GM21619 (cell line): ENCODE measurements at regions not wholly inside any gene's neighbourhood (a gene's known extent, or its start where the extent isn't known, plus 50 kb on each side); places are given as distances from the start of the nearest gene placed in this dataset.

Experiments used
- ATAC-seq: cut with Tn5 transposase; IDR thresholded peaks from one replicate; pipeline ENCODE4 v1.9.1; 2021; ENCODE audit not compliant: unreplicated experiment

DNA sequence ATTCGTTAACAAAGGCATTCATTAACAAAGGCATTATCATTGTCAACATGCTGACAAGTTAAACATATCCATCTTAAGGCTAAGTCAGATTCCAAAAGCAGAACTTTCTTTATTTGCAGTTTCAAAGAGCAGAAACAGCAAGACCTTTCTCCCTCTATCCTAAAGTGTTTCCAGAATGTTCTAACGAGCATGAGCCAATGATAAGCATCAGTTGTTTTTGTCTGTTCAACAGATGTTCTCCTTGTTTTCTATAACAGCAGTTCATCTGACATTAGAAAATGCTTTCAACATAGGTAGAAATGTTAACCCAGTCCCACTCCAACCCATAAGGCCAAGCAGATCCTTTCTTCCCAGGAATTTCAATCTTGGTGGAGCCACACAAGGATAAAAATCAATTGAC is 77.6 kb upstream of the POMGNT2 start:
- no peak for ATAC-seq

DNA sequence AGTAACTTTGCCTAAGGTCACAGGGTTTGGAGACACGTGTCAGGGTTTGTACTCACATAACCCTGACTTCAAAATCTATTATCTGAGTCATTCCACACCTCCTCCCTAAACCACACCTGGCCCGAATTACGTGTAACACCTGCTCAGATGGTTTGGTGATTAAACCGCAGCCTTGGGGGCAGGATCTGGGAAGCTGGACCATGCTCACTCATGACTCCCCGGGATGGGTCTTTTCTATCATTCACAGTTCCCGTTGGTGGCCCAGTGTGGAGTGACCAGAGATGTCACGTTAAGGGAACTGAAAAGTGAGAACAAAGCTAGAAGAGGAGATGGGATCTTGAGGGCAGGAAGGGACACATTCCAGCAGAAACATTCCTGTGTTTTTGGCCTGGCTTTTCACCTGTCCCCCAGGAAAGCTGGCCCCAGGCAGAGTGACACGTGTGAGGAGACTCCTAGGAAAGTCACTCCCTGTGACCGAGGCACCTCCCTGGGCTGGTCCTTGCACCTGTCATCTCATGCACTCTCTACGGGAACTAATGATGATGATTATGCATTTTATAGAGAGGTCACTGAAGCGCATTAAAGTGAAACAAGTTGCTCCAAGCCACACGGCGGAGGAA is 75.4 kb upstream of the POMGNT2 start:
- peak; percentile 56 for ATAC-seq

DNA sequence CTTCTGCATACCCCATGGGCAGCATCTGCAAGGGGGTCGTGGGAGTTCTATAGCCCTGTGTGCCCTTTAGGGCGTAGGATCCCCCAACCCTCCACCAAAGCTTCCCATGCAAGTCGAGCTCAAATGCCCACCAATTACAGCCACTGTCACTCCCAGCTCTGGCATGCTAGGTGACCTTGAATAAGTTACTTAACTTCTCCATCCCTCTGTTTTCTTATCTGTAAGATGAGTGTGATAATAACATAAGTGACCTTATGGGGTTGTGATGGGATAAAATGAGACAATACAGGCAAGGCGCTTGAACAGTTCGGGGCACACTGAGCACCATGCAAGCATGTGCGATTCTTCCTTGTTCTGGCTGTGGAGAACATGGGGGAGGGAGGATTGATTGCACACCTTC is 74.8 kb upstream of the POMGNT2 start:
- no peak for ATAC-seq

DNA sequence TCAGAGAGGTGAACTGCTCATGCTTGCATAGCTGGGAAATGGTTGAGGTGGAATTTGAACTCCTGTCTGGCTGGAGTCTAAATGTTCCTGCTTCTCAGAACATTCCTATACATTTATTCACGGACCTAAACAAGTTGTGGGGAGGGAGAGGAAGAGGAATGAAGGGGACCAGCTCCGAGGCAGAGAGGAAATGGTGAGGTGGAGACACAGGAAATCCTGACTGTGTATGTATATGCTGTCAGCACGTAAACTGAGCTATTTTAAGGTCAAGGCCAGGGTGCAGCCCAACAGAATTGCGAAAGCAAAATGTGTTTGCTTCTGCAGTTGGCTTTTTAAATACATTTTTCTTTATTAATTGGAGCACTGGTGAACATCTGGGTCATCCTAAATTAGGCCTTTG is 74.1 kb upstream of the POMGNT2 start:
- ATAC-seq: peak; percentile 75

DNA sequence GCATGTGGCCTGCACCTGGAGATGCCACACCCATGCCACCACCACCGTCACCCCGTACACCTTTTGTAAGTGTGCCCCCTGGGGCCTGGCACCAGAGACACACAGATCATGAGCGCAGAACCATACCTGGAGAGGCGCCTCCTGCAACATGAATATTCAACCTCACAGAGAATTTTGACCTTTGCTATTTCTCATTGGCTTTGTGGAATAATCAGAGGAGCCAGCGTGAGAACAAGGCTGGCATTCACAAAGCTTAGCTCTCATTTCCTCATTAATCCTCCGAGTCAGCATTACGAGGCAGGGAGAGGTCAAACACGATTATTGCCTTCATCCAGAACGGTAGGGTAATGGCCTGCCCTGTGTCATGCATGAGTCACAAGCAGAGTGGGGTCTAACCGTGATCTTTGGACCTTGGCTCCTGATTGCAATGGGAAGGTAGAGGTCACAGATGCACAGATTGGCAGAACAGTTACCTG is 73.0 kb upstream of the POMGNT2 start:
- no peak for ATAC-seq

DNA sequence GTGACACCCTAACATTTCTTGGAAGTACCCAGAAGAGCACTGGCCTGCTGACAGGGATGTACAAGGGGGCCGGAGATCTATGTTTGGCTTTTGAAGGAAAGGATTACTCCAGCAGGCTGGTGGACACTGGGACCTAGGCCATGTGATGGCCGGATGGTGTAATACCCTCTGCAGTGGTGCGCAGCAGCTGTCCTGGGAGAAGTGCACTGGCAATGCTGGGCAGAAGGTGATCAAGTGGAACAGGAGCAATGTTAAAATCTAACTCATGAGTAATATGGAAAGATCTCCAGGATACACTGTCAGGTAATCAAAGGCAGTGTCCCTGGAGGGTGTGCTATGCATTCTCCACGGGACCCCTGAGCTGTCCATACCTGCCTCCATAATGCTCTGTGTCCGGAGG is 71.2 kb upstream of the POMGNT2 start:
- no peak for ATAC-seq

DNA sequence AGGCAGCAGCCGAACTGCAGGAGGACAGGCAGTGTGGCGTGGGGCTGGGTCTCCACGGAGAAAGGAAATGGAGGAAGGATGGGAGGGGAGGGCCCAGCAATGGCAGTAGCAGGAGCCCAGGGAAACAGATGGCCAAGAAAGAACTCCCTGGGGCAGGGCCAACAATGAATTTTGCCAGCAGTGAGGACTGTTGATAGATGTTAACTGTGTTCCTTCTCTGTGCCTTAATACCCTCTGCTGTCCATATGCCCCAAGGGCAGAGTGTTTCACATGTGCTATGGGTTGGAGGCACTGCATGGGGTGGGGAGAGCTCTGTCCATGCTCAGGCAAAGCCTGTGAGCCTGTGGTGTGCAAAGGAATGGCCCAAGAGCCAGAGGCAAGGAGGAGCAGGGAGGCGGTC is 70.8 kb upstream of the POMGNT2 start:
- ATAC-seq: no peak

DNA sequence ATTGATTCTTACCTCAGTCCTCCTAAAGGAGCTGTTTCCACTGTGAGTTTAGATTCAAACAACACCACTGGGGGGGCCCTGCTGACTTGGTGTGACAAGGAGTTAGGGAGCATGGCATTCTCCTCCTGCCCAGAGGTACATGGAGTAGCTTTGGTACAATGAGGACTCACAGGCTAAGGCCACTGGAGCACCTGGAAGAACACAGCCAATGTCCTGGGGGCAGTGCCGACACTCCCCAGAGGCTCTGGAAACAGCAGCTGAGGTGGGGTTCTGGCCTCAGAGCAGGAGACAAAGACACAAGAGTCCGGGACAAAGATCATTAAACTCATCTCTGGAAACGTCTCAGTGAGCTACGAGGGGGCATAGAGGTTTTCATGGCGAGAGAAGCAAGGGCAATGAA is 69.7 kb upstream of the POMGNT2 start:
- no peak for ATAC-seq

DNA sequence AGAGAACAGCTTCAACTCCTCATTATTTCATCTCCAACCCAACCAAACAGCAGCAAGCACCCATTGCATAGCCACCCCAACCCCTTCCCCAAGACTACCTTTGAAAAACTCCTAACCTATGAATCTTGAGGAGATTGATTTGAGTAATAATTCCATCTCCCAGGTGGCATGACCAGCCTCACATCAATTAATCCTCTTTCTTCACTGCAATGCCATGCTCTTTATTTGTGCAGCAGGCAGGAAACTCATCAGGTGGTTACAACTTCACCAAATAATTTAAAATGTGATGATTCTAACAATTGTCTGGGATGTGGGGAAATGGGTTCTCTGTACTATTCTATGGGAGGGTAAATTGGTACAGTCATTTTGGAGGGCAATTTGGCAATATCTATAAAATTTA is 68.1 kb upstream of the POMGNT2 start:
- no peak for ATAC-seq

DNA sequence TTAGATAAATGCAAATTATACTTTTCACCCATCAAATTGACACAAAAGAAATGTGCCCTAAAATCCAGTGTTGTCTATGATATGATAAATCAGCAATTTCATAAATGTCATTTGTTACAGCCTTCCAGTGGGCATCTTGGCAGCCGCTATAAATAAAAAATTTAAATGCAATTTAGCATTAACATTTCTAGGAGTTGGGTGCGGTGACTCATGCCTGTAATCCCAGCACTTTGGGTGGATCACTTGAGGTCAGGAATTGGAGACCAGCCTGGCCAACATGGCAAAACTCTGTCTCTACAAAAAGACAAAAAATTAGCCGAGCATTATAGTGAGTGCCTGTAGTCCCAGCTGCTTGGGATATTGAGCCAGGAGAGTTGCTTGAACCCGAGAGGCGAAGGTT is 65.9 kb upstream of the POMGNT2 start:
- ATAC-seq: no peak

DNA sequence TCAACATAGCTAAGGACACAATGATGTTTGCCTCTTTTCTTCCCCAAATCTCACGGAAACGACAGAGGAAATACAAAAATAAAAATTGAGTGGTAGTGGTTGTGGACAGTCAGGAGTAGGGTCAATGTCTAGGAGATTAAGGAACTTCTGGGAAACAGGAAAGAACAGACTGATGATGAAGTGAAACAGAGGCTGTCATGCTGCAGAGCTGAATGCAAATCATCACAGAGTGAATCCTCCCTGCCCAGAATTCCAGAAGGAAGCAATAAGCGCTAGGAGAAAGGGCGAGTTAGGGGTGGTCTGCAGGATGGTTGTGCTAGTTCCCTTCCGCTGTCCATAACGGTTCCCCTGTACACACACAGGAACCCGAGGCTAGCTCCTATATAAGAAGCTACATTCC is 64.7 kb upstream of the POMGNT2 start:
- ATAC-seq: no peak

DNA sequence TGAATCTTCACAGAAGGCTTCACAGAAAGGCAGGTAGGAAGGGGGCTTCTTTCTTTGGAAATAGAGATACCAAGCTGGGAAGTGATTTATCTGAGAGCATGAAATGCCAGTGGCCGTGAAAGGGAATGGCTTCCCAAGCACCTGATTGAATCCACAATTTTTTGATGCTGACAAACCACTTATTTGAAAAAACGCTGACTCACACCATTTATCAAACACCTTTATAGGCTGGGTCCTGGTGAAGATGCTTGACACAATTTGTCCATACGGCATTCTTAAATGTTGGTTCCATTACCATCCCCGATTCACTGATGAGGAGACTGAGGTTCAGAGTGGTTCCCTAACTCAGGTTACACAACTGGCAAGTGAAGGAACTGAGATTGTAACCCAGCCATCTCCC is 64.1 kb upstream of the POMGNT2 start:
- no peak for ATAC-seq

DNA sequence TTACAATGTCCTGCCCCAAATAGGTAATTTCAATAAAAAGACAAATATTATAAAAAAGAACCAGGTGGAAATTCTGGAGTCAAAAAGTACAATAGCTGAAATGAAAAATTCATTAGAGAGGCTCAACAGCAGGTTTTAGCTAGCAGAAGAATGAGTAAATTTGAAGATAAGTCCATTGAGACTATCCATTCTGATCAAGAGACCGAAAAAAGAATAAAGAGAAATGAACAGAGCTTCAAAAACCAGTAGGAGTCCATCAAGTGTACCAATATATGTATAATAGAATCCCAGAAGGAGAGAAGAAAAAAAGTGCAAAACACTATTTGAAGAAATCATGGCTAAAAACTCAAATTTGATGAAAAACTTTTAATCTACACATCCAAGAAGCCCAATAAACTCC is 60.5 kb upstream of the POMGNT2 start:
- ATAC-seq: no peak

DNA sequence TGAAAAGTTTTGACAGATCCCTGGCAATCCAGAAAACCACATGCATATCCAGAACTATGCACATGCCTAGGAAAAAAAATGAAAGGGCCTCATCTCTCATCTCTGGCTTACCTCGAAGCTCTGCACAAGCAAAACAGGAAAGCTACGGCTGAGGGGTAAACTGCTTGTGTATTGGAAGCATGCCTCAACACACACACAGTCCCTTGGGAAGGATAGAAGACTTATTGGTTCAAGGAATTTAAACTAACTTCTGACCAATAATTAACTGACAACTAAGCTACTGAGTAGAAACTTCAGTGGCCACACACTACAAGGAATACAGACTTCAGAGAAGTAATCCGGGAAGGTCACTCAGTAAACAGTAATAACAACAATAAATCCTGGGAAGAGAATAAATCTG is 59.9 kb upstream of the POMGNT2 start:
- ATAC-seq: no peak

DNA sequence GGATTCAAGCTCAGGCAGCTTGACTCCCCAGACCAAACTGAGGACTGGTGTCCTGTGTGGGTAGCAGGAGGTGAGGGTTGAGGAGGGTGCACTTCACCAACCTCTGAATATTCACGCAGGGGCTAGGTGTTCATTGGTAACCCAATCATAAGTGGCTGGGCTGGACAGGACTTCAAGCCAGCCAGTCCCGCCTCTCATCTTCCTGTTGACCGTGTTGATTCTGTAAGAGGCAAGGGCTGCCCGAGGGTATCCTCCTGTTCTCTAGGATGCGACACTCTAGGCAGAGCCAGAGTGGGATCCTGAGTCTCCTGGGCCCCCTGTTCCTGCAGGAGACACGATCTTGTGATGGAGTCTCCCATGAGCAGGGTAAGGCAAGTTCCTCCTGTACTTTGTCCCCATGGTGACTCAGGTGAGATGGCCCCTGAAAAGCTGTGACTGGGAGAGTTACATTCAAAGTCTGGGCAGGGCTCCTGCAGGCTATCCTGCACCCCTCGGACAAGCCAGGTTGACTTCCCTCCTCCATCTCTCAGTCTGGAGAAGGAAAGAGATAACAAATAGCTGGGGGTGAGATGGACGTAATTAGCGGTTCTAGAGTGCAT is 58.1 kb upstream of the POMGNT2 start:
- no peak for ATAC-seq

DNA sequence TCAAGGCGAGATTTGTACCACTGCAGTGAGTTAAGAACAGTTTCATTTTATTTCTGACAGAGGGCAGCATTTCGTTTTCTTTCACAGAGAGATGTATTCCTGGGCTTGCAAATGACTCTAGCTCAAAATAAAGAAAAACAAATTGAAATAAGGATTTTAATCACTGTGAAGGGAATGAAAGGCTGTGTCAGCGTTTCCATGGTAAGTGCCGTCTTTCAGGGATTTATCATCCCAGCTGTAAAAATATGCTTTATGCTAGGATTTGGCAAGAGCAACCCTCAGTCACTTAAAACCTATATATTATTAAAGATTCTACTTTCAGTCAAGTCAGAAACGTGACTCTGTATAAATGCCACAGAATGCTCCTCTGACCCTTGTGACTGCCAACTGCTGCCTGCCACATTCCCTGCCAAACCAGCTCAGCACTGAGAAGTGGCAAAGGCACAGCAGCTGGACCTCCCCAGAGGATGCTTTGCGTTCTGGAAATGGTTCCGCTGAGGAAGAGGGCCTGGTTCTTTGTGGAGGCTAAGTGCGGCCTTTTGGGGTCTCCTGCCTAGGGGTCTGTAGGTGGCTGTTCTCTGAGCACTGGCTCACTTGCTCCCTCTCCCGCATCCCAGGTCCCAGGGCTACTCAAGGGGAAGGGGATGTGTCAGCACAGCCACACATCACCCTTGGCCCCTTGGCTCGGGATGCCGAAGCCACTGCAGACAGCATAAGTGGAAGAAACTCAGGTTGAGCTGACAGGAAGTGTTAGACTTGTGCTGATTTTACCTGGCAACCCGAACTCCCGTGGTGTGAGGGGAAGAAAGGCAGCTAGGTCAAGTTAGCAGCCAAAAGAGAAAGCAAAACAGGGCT is 56.6 kb upstream of the POMGNT2 start:
- ATAC-seq: no peak

DNA sequence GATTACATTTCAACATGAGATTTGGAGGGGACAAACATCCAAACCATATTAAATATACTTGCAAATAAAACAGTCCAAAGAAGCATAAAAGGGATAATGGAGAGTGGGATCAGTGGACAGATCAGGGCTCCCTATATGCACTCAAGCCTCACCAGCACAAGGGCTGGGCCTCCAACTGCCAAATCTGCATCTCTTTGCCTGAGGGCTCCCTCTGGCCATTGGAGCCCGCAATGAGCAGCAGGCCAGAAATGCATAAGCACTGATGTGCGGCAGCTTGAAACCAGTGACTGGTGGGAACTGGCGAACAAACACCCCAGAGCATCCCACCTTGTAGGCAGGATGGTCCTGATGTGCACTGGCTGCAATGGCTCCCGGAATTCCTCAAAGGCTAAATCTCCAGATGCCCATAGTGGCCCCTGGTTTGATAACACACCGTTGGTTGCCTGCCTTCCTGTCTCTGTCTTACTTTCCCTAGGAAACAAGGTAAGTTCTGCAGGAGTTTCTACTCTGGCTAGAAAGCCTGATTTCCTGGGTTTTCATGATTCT is 55.9 kb upstream of the POMGNT2 start:
- no peak for ATAC-seq

DNA sequence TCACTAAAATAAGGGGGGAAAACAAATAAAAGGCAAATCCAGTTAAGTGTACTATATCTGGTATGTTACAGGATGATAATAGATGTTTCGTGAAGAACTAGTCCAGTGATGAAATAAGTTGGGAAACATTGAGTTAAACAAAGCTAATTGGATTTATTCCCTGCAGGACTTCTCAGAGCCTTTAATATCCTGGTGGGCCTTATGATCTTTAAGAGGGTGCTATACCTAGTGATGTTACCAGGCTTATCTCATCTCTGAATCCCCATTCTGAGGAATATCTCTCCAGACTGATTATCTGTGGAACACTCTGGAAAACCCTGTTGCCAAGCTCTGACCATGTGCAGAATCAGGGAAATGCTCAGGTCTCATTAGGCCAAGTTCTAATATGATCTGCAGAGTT is 54.8 kb upstream of the POMGNT2 start:
- no peak for ATAC-seq

DNA sequence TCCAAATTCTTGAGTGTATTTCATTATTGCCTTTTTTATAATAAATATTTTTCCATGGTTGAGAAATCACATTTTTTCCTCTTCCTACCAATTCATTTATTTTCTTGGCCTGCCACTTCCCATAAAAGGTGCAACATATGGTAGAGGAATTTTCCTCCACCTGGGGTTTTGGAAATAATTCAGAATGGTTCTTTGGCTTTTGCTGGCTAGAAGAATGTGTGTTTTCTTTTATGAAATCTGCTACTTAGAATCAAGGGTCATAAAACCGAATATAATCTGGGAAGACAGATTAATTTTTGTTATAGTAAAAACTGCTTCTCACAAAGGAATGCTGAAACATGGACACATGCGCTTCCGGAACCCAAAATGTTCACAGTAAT is 54.0 kb upstream of the POMGNT2 start:
- ATAC-seq: no peak

DNA sequence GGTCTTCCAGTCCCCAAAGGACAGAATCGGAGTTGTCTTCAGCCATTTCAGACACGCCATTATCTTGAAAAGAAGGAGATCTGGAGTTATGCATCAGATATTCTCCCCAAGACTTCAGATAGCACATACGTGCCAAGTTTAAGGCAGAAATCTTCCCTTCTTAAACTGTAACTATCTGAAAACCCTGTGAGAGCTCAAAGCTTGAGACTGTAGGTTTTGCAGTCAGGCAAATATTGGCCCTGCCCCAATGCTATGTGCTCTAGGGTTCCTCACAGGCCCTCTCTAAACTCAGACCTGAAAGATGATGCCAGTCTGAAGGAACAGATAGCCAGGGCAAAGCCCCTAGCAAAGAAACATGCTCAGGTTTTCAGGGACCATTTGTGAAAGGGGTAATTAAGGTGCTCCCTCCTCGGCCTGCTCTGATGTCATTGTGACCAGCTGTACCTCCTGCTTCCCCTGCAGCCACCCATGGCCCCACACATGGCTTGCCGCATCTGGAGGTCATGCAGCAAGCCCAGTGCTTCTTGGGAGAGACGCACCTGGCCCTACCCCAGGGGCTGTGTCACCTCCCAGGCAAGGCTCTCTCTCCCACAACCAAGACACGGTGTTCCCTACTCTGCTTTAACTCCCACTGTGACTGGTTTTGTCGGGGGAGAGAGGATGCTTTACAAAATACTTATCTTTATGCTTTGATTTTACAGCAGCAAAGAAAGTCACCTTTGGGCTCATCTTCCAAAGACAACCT is 53.4 kb upstream of the POMGNT2 start:
- ATAC-seq: no peak

DNA sequence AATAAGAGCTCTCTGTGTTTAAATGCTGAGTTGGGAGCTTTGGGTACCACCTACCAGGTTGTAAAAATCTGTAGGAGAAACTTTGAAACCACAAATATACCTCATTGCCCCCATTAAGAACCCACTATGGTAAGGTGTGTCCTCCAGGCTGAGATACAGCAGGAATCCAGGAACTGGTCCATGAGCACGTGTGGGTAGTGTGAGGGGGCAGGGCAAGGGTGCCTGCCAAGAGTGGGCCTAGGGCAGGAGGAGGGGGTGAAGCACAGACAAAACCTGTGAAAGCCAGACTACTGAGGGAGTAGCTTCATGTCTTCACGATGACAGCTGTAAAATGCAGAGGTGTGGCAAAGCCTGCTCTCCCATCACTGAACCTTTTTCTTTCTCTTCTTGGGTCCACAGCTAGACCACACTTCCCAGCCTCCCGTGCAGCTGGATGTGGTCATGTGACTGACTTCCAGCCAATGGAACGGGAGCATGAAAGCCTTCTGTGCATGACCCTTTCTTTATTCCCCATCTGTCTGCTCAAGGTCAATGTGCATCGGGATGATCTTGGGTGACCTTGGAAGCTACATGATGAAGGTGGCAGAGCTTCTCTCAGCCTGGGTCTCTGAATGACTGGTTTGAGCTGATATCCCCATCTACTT is 51.1 kb upstream of the POMGNT2 start:
- ATAC-seq: no peak
